ENCODE measurements at regions not wholly inside any gene's neighbourhood (a gene's known extent, or its start where the extent isn't known, plus 50 kb on each side); places are given as distances from the start of the nearest gene placed in this dataset.

DNA sequence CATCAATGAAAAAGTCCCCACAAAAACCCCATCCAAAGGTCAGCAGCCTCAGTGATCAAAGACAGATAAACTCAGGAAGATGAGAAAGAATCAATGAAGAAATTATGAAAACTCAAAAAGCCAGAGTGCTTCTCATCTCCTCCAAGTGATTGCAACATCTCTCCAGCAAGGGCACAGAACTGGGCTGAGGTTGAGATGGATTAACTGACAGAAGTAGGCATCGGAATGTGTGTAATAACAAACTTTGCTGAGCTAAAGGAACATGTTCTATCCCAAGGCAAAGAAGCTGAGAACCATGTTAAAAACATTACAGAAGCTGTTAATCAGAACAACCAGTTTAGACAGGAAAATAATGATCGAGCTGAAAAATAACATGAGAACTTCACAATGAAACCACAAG, 442.8 kb upstream of the SYT4 start (continued):
- TF ChIP-seq ELF4 (CRISPR knock-in tag; IDR thresholded peaks at IDR 0.05; ENCODE audit: low read depth) (no peak), GRHL2 (CRISPR knock-in tag; IDR thresholded peaks at IDR 0.05; ENCODE audit: insufficient replicate concordance, severe bottlenecking) (no peak), NFYB (CRISPR knock-in tag; conservative IDR thresholded peaks at IDR 0.05; ENCODE audit: low read depth) (no peak), MYBL2 (CRISPR knock-in tag; IDR thresholded peaks at IDR 0.05) (no peak), SMAD3 (CRISPR knock-in tag; IDR thresholded peaks at IDR 0.05; ENCODE audit: borderline replicate concordance) (no peak), CREM (CRISPR knock-in tag; IDR thresholded peaks at IDR 0.05) (no peak), NFE2L1 (CRISPR knock-in tag; IDR thresholded peaks at IDR 0.05) (no peak)

DNA sequence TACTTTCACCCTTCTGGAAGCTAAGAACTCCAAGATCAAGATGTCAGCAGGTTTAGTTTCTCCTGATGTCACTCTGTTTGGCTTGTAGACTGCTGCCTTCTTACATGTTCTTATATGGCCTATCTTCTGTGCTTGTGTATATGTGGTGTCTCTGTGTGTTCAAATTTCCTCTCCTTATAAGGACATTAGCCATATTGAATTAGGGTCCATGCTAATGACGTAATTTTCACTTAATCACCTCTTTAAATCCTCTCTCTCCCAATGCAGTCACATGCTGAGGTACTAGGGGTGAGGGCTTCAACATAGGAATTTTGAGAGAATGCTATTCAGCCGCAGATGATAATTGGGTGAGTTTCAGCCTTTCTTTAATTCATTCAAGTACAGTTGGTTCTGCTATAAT, 458.3 kb upstream of the SYT4 start:
- ATAC-seq (peak; percentile 38), DNase-seq (ENCODE audit: low spot score) (no peak)
- Mint-ChIP-seq H3K9me3 (peaks cover 14% of the 10 kb centered on the region), H3K4me3 (no peak overlapping the region), H3K36me3 (peaks cover 6% of the 10 kb centered on the region), H3K27ac (no peak overlapping the region), H3K4me1 (no peaks in the 10 kb centered on the region), H3K27me3 (ENCODE audit: low read depth) (no peaks in the 10 kb centered on the region)
- TF ChIP-seq NR2C2 (CRISPR knock-in tag; IDR thresholded peaks at IDR 0.05) (no peak), ELF4 (CRISPR knock-in tag; IDR thresholded peaks at IDR 0.05; ENCODE audit: low read depth) (no peak)
- CTCF ChIA-PET: interaction anchor here (0.6 kb wide), 1 partner anchor 160 kb away, joined by 3 read pairs; no protein-coding TSS in a partner anchor
- POLR2A ChIA-PET: no interaction called here

DNA sequence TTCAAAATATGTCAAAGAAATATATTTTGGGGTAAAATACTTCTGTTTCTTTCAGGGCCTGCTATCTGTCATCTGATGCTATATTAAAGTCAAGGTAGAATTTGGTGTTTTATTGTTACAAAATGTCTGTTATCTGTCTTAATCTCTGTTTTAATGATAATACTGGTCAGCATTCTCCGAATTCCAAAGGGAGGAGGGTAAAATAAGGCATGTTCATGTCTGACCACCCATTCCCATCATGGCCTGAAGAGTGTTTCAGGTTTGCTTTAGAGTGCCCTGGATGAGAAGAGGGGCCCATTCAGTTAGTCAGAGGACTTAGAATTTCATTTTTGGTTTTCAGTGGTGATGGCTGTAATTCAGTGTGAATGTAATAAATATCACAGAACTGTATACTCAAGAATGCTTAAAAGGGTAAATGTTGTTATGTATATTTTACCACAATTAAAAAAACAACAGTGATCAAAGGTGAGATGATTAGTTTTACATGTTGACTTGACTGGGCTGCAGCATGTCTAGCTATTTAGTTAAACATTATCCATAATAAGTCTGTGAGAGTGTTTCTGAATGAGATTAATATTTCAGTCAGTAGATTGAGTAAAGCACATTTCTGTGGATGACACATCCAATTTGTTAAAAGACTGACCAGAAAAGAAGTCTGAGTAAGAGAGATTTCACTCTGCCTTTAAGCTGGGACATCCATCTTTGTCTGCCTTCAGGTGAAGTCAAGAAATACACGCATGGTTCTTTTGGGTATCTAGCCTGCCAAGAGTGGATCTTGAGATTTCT, 467.9 kb upstream of the SYT4 start:
- no peaks in the 10 kb centered on the region for H3K27me3 Mint-ChIP-seq (ENCODE audit: low read depth)
- H3K4me1 Mint-ChIP-seq: peaks cover 13% of the 10 kb centered on the region
- POLR2A ChIA-PET: no interaction called here
- H3K4me3 Mint-ChIP-seq: no peak overlapping the region
- ATAC-seq (peak; percentile 65), DNase-seq (ENCODE audit: low spot score) (no peak)
- CTCF ChIA-PET: no interaction called here
- H3K9me3 Mint-ChIP-seq: peaks cover 52% of the 10 kb centered on the region
- H3K27ac Mint-ChIP-seq: no peak overlapping the region
- peaks cover 35% of the 10 kb centered on the region for H3K36me3 Mint-ChIP-seq
- TF ChIP-seq, protein P1, sequence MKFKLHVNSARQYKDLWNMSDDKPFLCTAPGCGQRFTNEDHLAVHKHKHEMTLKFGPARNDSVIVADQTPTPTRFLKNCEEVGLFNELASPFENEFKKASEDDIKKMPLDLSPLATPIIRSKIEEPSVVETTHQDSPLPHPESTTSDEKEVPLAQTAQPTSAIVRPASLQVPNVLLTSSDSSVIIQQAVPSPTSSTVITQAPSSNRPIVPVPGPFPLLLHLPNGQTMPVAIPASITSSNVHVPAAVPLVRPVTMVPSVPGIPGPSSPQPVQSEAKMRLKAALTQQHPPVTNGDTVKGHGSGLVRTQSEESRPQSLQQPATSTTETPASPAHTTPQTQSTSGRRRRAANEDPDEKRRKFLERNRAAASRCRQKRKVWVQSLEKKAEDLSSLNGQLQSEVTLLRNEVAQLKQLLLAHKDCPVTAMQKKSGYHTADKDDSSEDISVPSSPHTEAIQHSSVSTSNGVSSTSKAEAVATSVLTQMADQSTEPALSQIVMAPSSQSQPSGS (CRISPR knock-in tag; IDR thresholded peaks at IDR 0.05; ENCODE audit: borderline replicate concordance, low read depth): no peak
- TF ChIP-seq CREB1 (CRISPR knock-in tag; IDR thresholded peaks at IDR 0.05) (no peak), NR2C2 (CRISPR knock-in tag; IDR thresholded peaks at IDR 0.05) (no peak), KAT7 (CRISPR knock-in tag; IDR thresholded peaks at IDR 0.05; ENCODE audit: borderline replicate concordance) (no peak), MXD4 (CRISPR knock-in tag; IDR thresholded peaks at IDR 0.05; ENCODE audit: borderline replicate concordance) (no peak), GRHL2 (CRISPR knock-in tag; IDR thresholded peaks at IDR 0.05; ENCODE audit: insufficient replicate concordance, severe bottlenecking) (no peak)
- TF ChIP-seq, protein P2, sequence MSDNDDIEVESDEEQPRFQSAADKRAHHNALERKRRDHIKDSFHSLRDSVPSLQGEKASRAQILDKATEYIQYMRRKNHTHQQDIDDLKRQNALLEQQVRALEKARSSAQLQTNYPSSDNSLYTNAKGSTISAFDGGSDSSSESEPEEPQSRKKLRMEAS (CRISPR knock-in tag; IDR thresholded peaks at IDR 0.05): no peak
- TF ChIP-seq, protein P3, sequence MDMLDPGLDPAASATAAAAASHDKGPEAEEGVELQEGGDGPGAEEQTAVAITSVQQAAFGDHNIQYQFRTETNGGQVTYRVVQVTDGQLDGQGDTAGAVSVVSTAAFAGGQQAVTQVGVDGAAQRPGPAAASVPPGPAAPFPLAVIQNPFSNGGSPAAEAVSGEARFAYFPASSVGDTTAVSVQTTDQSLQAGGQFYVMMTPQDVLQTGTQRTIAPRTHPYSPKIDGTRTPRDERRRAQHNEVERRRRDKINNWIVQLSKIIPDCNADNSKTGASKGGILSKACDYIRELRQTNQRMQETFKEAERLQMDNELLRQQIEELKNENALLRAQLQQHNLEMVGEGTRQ (CRISPR knock-in tag; IDR thresholded peaks at IDR 0.05): no peak
- TF ChIP-seq, protein P4, sequence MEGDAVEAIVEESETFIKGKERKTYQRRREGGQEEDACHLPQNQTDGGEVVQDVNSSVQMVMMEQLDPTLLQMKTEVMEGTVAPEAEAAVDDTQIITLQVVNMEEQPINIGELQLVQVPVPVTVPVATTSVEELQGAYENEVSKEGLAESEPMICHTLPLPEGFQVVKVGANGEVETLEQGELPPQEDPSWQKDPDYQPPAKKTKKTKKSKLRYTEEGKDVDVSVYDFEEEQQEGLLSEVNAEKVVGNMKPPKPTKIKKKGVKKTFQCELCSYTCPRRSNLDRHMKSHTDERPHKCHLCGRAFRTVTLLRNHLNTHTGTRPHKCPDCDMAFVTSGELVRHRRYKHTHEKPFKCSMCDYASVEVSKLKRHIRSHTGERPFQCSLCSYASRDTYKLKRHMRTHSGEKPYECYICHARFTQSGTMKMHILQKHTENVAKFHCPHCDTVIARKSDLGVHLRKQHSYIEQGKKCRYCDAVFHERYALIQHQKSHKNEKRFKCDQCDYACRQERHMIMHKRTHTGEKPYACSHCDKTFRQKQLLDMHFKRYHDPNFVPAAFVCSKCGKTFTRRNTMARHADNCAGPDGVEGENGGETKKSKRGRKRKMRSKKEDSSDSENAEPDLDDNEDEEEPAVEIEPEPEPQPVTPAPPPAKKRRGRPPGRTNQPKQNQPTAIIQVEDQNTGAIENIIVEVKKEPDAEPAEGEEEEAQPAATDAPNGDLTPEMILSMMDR (IDR thresholded peaks at IDR 0.05): no peak
- TF ChIP-seq, protein P5, sequence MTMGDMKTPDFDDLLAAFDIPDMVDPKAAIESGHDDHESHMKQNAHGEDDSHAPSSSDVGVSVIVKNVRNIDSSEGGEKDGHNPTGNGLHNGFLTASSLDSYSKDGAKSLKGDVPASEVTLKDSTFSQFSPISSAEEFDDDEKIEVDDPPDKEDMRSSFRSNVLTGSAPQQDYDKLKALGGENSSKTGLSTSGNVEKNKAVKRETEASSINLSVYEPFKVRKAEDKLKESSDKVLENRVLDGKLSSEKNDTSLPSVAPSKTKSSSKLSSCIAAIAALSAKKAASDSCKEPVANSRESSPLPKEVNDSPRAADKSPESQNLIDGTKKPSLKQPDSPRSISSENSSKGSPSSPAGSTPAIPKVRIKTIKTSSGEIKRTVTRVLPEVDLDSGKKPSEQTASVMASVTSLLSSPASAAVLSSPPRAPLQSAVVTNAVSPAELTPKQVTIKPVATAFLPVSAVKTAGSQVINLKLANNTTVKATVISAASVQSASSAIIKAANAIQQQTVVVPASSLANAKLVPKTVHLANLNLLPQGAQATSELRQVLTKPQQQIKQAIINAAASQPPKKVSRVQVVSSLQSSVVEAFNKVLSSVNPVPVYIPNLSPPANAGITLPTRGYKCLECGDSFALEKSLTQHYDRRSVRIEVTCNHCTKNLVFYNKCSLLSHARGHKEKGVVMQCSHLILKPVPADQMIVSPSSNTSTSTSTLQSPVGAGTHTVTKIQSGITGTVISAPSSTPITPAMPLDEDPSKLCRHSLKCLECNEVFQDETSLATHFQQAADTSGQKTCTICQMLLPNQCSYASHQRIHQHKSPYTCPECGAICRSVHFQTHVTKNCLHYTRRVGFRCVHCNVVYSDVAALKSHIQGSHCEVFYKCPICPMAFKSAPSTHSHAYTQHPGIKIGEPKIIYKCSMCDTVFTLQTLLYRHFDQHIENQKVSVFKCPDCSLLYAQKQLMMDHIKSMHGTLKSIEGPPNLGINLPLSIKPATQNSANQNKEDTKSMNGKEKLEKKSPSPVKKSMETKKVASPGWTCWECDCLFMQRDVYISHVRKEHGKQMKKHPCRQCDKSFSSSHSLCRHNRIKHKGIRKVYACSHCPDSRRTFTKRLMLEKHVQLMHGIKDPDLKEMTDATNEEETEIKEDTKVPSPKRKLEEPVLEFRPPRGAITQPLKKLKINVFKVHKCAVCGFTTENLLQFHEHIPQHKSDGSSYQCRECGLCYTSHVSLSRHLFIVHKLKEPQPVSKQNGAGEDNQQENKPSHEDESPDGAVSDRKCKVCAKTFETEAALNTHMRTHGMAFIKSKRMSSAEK (CRISPR knock-in tag; IDR thresholded peaks at IDR 0.05; ENCODE audit: borderline replicate concordance): no peak
- TF ChIP-seq, protein P6, sequence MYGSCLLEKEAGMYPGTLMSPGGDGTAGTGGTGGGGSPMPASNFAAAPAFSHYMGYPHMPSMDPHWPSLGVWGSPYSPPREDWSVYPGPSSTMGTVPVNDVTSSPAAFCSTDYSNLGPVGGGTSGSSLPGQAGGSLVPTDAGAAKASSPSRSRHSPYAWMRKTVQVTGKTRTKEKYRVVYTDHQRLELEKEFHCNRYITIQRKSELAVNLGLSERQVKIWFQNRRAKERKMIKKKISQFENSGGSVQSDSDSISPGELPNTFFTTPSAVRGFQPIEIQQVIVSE (CRISPR knock-in tag; IDR thresholded peaks at IDR 0.05; ENCODE audit: borderline replicate concordance): no peak
- TF ChIP-seq, protein P7, sequence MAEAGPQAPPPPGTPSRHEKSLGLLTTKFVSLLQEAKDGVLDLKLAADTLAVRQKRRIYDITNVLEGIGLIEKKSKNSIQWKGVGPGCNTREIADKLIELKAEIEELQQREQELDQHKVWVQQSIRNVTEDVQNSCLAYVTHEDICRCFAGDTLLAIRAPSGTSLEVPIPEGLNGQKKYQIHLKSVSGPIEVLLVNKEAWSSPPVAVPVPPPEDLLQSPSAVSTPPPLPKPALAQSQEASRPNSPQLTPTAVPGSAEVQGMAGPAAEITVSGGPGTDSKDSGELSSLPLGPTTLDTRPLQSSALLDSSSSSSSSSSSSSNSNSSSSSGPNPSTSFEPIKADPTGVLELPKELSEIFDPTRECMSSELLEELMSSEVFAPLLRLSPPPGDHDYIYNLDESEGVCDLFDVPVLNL (CRISPR knock-in tag; IDR thresholded peaks at IDR 0.05; ENCODE audit: borderline replicate concordance, low read depth): no peak
- TF ChIP-seq, protein P8, sequence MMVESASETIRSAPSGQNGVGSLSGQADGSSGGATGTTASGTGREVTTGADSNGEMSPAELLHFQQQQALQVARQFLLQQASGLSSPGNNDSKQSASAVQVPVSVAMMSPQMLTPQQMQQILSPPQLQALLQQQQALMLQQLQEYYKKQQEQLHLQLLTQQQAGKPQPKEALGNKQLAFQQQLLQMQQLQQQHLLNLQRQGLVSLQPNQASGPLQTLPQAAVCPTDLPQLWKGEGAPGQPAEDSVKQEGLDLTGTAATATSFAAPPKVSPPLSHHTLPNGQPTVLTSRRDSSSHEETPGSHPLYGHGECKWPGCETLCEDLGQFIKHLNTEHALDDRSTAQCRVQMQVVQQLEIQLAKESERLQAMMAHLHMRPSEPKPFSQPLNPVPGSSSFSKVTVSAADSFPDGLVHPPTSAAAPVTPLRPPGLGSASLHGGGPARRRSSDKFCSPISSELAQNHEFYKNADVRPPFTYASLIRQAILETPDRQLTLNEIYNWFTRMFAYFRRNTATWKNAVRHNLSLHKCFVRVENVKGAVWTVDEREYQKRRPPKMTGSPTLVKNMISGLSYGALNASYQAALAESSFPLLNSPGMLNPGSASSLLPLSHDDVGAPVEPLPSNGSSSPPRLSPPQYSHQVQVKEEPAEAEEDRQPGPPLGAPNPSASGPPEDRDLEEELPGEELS (CRISPR knock-in tag; IDR thresholded peaks at IDR 0.05): no peak
